ENCODE measurements at regions not wholly inside any gene's neighbourhood (a gene's known extent, or its start where the extent isn't known, plus 50 kb on each side); places are given as distances from the start of the nearest gene placed in this dataset.

DNA sequence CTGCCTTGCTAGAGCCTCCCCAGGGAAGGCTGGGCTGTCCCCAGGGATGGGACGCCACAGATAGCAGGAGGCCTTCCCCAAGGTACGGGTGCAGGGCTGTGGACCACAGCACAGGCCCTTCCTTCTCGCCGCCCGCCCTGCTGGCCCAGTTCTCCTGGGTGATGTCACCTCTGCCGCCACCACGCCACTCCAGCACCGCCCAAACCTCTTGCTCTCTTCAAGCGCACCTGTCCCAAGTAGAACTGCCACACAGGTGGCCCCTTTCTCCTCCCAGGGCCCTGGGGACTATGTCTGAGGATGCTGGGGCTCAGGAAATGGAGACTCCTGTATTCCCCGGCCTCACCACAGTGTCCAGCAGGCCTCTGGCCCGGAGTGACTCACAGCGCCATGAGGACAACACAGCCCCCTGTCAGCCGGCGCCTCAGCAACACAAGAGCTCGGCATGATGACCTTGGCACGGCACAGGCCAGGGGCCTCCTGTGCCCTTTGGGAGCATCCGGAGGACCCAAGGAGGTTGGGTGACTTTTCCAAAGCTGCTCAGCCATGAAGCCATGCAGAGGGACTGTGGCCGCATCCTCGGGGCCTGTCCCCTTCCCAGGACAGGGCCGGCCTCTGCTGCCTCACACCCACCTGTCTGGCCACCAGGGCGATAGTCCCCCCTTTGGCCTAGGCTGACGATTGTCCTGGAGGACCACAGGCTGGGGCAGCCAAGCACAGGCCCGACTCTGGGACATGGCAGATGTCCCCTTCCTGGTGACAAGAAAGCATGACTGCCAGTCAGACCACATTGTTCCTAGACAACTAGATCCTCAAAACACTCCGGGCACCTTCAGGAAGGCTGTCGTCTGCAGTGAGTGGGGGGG, 1023.5 kb downstream of the BRD1 start:
- no peak for DNase-seq (ENCODE audit: low spot score)
- TF ChIP-seq CTCF (IDR thresholded peaks at IDR 0.05): no peak
- no peak for ATAC-seq (ENCODE audit: low FRiP score)

GRCh38 chr22:48803171-48803947, 1024.3 kb downstream of the BRD1 start:
- DNase-seq (ENCODE audit: low spot score) (no peak), ATAC-seq (ENCODE audit: low FRiP score) (no peak)
- no peak for TF ChIP-seq CTCF (IDR thresholded peaks at IDR 0.05)

GRCh38 chr22:48802576-48802975, 1025.1 kb downstream of the BRD1 start:
- TF ChIP-seq CTCF (IDR thresholded peaks at IDR 0.05): no peak
- DNase-seq (ENCODE audit: low spot score) (no peak), ATAC-seq (ENCODE audit: low FRiP score) (no peak)

- DNase-seq (ENCODE audit: low spot score) (no peak), ATAC-seq (ENCODE audit: low FRiP score) (no peak)
- no peak for TF ChIP-seq CTCF (IDR thresholded peaks at IDR 0.05)
Measured at GRCh38 chr22:48800886-48801607, 1026.6 kb downstream of the BRD1 start.

DNA sequence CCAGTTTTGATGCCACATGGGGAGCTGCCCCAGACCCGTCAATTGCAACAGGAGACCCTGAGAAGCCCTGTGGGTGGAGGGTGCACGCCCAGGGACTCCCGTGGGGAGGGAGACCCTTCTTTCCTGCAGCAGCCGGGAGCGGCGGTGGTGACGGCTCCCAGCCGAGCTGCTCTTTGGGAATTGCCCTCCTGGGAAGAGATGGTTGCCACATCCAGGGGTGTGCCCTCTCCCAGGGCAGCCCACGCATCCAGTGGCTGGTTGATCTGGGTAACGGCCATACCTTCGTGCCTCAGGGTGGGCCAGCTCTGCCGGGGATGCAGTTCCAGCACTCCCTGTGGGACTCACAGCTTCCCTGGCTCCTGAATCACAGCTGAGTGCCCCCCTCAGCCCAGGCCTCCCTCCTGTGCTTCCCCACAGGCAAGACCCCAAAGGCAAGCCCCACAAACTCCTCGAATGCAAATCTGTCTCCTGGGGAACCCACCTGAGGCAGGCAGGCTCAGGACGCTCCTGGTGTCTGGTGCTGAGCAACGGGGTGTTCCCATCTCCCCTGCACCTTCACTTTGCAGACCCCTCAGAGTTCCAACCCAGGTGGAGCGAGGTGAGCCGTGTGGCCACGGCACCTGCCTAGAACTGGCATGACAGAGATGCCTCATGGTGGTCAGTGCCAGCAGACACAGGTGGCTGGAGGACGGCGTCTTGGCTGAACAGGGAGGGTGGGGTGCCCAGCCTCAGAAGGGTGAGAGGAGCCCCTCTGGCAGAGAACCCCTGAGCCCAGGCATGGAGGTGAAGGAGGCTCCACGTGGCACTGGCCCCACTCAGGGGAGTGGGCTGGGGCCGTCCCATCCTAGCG, 1027.4 kb downstream of the BRD1 start:
- no peak for ATAC-seq (ENCODE audit: low FRiP score)

More for the DNA sequence above, 1027.4 kb downstream of the BRD1 start:
- DNase-seq (ENCODE audit: low spot score): no peak
- no peak for TF ChIP-seq CTCF (IDR thresholded peaks at IDR 0.05)

Measured in omental fat pad (tissue), 3 donors.